Left ventricle myocardium superior (tissue), 1 donor: ENCODE measurements at regions not wholly inside any gene's neighbourhood (a gene's known extent, or its start where the extent isn't known, plus 50 kb on each side); places are given as distances from the start of the nearest gene placed in this dataset.

Experiments
- ATAC-seq: fragments of 200-7000 bp; cut with Tn5 transposase; one replicate; pipeline ENCODE4 v1.9.1; 2020; ENCODE audit warnings: mild to moderate bottlenecking, moderate library complexity
- DNase-seq: peaks from one replicate; pipeline ENCODE4 v3.0.0-alpha.2; 2020
- intact Hi-C: fragments of 100-400 bp; cut with micrococcal nuclease; formaldehyde crosslinking; loops from one replicate; pipeline ENCODE4 v1.11.0; 2022
- donor health status: DM: no; HTN: yes; CAD: no; lungs with severe emphysema.

- intact Hi-C loops: no loop called here
- ATAC-seq: no peak
Measured at GRCh38 chr9:14412775-14413174, 98.8 kb upstream of the NFIB start.

GRCh38 chr9:14406463-14406862, 92.5 kb upstream of the NFIB start:
- intact Hi-C loops: loop anchor here (10.0 kb wide), 1 partner anchor 982 kb away; no protein-coding TSS in a partner anchor
- no peak for DNase-seq
- no peak for ATAC-seq

More at GRCh38 chr9:14412775-14413174, 98.8 kb upstream of the NFIB start:
- no peak for DNase-seq

- DNase-seq: no peak
- intact Hi-C loops: loop anchor here (10.0 kb wide), 1 partner anchor 980 kb away; no protein-coding TSS in a partner anchor
- no peak for ATAC-seq
Measured at GRCh38 chr9:14405176-14405706, 91.3 kb upstream of the NFIB start.

- intact Hi-C loops: loop anchor here (10.0 kb wide), 1 partner anchor 978 kb away; no protein-coding TSS in a partner anchor
- DNase-seq: no peak
- ATAC-seq: no peak
Measured at GRCh38 chr9:14403081-14403480, 89.1 kb upstream of the NFIB start.

GRCh38 chr9:14402583-14402982, 88.6 kb upstream of the NFIB start:
- no peak for DNase-seq
- intact Hi-C loops: loop anchor here (10.0 kb wide), 1 partner anchor 978 kb away; no protein-coding TSS in a partner anchor
- no peak for ATAC-seq

- DNase-seq: no peak
- intact Hi-C loops: loop anchor here (10.0 kb wide), 1 partner anchor 977 kb away; no protein-coding TSS in a partner anchor
- ATAC-seq: no peak
Measured at GRCh38 chr9:14401911-14402310, 88.0 kb upstream of the NFIB start.

- peak; percentile 36 for DNase-seq
- intact Hi-C loops: loop anchor here (10.0 kb wide), 1 partner anchor 976 kb away; no protein-coding TSS in a partner anchor
- peak; percentile 89 for ATAC-seq
Measured at GRCh38 chr9:14400658-14400995, 86.7 kb upstream of the NFIB start.

GRCh38 chr9:14399756-14400657, 86.1 kb upstream of the NFIB start:
- intact Hi-C loops: loop anchor here (10.0 kb wide), 1 partner anchor 975 kb away; no protein-coding TSS in a partner anchor
- DNase-seq (no peak), ATAC-seq (peak; percentile 19)

- intact Hi-C loops: no loop called here
- ATAC-seq (no peak), DNase-seq (no peak)
Measured at GRCh38 chr9:14398473-14398872, 84.5 kb upstream of the NFIB start.

GRCh38 chr9:14396171-14396570, 82.2 kb upstream of the NFIB start:
- intact Hi-C loops: no loop called here

GRCh38 chr9:14395317-14396082, 81.6 kb upstream of the NFIB start:
- intact Hi-C loops: no loop called here
- ATAC-seq: peak; percentile 77
- DNase-seq: peak; percentile 60

More at GRCh38 chr9:14396171-14396570, 82.2 kb upstream of the NFIB start:
- DNase-seq: peak; percentile 69
- ATAC-seq: peak; percentile 51

GRCh38 chr9:14393418-14393817, 79.5 kb upstream of the NFIB start:
- intact Hi-C loops: no loop called here
- ATAC-seq (peak; percentile 80), DNase-seq (no peak)

GRCh38 chr9:14391620-14392019, 77.7 kb upstream of the NFIB start:
- ATAC-seq: no peak
- intact Hi-C loops: no loop called here

GRCh38 chr9:14389657-14390056, 75.7 kb upstream of the NFIB start:
- DNase-seq: no peak
- intact Hi-C loops: no loop called here
- no peak for ATAC-seq

More at GRCh38 chr9:14391620-14392019, 77.7 kb upstream of the NFIB start:
- DNase-seq: no peak

GRCh38 chr9:14389146-14389545, 75.2 kb upstream of the NFIB start:
- ATAC-seq (no peak), DNase-seq (no peak)
- intact Hi-C loops: no loop called here

- DNase-seq (no peak), ATAC-seq (no peak)
- intact Hi-C loops: no loop called here
Measured at GRCh38 chr9:14383773-14384172, 69.8 kb upstream of the NFIB start.

- intact Hi-C loops: no loop called here
- no peak for DNase-seq
- ATAC-seq: peak; percentile 81
Measured at GRCh38 chr9:14383294-14383693, 69.4 kb upstream of the NFIB start.

- intact Hi-C loops: no loop called here
- no peak for ATAC-seq
- no peak for DNase-seq
Measured at GRCh38 chr9:14380061-14380836, 66.3 kb upstream of the NFIB start.

- ATAC-seq: no peak
- no peak for DNase-seq
- intact Hi-C loops: no loop called here
Measured at GRCh38 chr9:14379280-14379679, 65.3 kb upstream of the NFIB start.
